HG02970 (cell line): ENCODE measurements at regions not wholly inside any gene's neighbourhood (a gene's known extent, or its start where the extent isn't known, plus 50 kb on each side); places are given as distances from the start of the nearest gene placed in this dataset.

Experiments used
- ATAC-seq: cut with Tn5 transposase; IDR thresholded peaks from one replicate; pipeline ENCODE4 v1.9.1; 2021; ENCODE audit warnings: mild to moderate bottlenecking, moderate library complexity, moderate number of reproducible peaks; ENCODE audit not compliant: unreplicated experiment, low FRiP score

- no peak for ATAC-seq
These were observed 512.9 kb downstream of the EFNA5 start for GRCh38 chr5:107157809-107158208.

GRCh38 chr5:107155707-107156106 is 515.0 kb downstream of the EFNA5 start:
- ATAC-seq: no peak

- ATAC-seq: no peak
These were observed 516.1 kb downstream of the EFNA5 start for GRCh38 chr5:107154593-107154992.

- no peak for ATAC-seq
These were observed 517.5 kb downstream of the EFNA5 start for GRCh38 chr5:107153283-107153682.

GRCh38 chr5:107149243-107150005 is 521.3 kb downstream of the EFNA5 start:
- peak; percentile 96 for ATAC-seq

- no peak for ATAC-seq
These were observed 523.1 kb downstream of the EFNA5 start for GRCh38 chr5:107147589-107147988.

- no peak for ATAC-seq
These were observed 523.8 kb downstream of the EFNA5 start for GRCh38 chr5:107146901-107147300.

GRCh38 chr5:107135391-107135790 is 535.3 kb downstream of the EFNA5 start:
- ATAC-seq: no peak

- ATAC-seq: no peak
These were observed 535.8 kb downstream of the EFNA5 start for GRCh38 chr5:107134931-107135330.

GRCh38 chr5:107129051-107129450 is 541.7 kb downstream of the EFNA5 start:
- no peak for ATAC-seq

- no peak for ATAC-seq
These were observed 542.9 kb downstream of the EFNA5 start for GRCh38 chr5:107127878-107128277.

- no peak for ATAC-seq
These were observed 544.4 kb downstream of the EFNA5 start for GRCh38 chr5:107126341-107126740.

- no peak for ATAC-seq
These were observed 546.4 kb downstream of the EFNA5 start for GRCh38 chr5:107124376-107124775.

- no peak for ATAC-seq
These were observed 547.7 kb downstream of the EFNA5 start for GRCh38 chr5:107123014-107123413.

GRCh38 chr5:107121793-107122519 is 548.8 kb downstream of the EFNA5 start:
- ATAC-seq: no peak

GRCh38 chr5:107119656-107120055 is 551.1 kb downstream of the EFNA5 start:
- ATAC-seq: no peak

GRCh38 chr5:107118184-107119019 is 552.3 kb downstream of the EFNA5 start:
- no peak for ATAC-seq

- no peak for ATAC-seq
These were observed 558.5 kb downstream of the EFNA5 start for GRCh38 chr5:107112216-107112615.

GRCh38 chr5:107104040-107104995 is 566.4 kb downstream of the EFNA5 start:
- no peak for ATAC-seq

- no peak for ATAC-seq
These were observed 567.2 kb downstream of the EFNA5 start for GRCh38 chr5:107103522-107103921.
